Skeletal muscle satellite cell (primary cell): ENCODE measurements at regions not wholly inside any gene's neighbourhood (a gene's known extent, or its start where the extent isn't known, plus 50 kb on each side); places are given as distances from the start of the nearest gene placed in this dataset.

Experiments used
- H3K27me3 ChIP-seq: 2 replicates; pipeline ENCODE4 v1.7.0; 2013; ENCODE audit warnings: low read length; ENCODE audit not compliant: control insufficient read depth, insufficient read depth
- H3K36me3 ChIP-seq: 2 replicates; pipeline ENCODE4 v1.7.0; 2013; ENCODE audit warnings: mild to moderate bottlenecking, control low read depth, low read length; ENCODE audit not compliant: insufficient read depth
- H3K4me1 ChIP-seq: 2 replicates; pipeline ENCODE4 v1.7.0; 2013; ENCODE audit warnings: low read length; ENCODE audit not compliant: control insufficient read depth, insufficient read depth
- H3K4me2 ChIP-seq: 2 replicates; pipeline ENCODE4 v1.7.0; 2013; ENCODE audit warnings: mild to moderate bottlenecking, low read length
- H3K4me3 ChIP-seq: 2 replicates; pipeline ENCODE4 v1.7.0; 2013; ENCODE audit warnings: low read length
- H3K9ac ChIP-seq: 2 replicates; pipeline ENCODE4 v1.7.0; 2013; ENCODE audit warnings: mild to moderate bottlenecking, low read depth, low read length, moderate library complexity
- H3K9me3 ChIP-seq: replicated peaks from 2 replicates; pipeline ENCODE4 v1.7.0; 2013; ENCODE audit warnings: mild to moderate bottlenecking, control low read depth, low read length

GRCh38 chr7:7080802-7081201 lies 101.5 kb upstream of the C1GALT1 start:
- Histone ChIP-seq H3K9me3 (no peaks in the 10 kb centered on the region), H3K4me1 (no peaks in the 10 kb centered on the region), H3K36me3 (no peaks in the 10 kb centered on the region), H3K4me2 (no peak overlapping the region), H3K27me3 (peaks cover 7% of the 10 kb centered on the region), H3K4me3 (no peak overlapping the region), H3K9ac (no peak overlapping the region)

- H3K9me3 ChIP-seq = no peaks in the 10 kb centered on the region
- no peaks in the 10 kb centered on the region for H3K36me3 ChIP-seq
- no peak overlapping the region for H3K4me2 ChIP-seq
- no peak overlapping the region for H3K9ac ChIP-seq
- H3K4me3 ChIP-seq = no peak overlapping the region
- H3K4me1 ChIP-seq = no peaks in the 10 kb centered on the region
- H3K27me3 ChIP-seq = no peaks in the 10 kb centered on the region
Observed at GRCh38 chr7:7090460-7090859, 91.9 kb upstream of the C1GALT1 start.

GRCh38 chr7:7098280-7098818 lies 84.0 kb upstream of the C1GALT1 start:
- H3K4me3 ChIP-seq = no peak overlapping the region
- H3K9ac ChIP-seq = no peak overlapping the region
- H3K4me1 ChIP-seq = peaks cover 17% of the 10 kb centered on the region
- no peaks in the 10 kb centered on the region for H3K9me3 ChIP-seq
- no peak overlapping the region for H3K4me2 ChIP-seq
- no peaks in the 10 kb centered on the region for H3K27me3 ChIP-seq
- H3K36me3 ChIP-seq = no peaks in the 10 kb centered on the region

GRCh38 chr7:7099584-7100014 lies 82.7 kb upstream of the C1GALT1 start:
- Histone ChIP-seq H3K9ac (no peak overlapping the region), H3K4me1 (peaks cover 23% of the 10 kb centered on the region), H3K9me3 (no peaks in the 10 kb centered on the region), H3K4me3 (no peak overlapping the region), H3K4me2 (peak overlapping the region; percentile 55), H3K27me3 (no peaks in the 10 kb centered on the region), H3K36me3 (no peaks in the 10 kb centered on the region)

- peaks cover 23% of the 10 kb centered on the region for H3K4me1 ChIP-seq
- no peaks in the 10 kb centered on the region for H3K36me3 ChIP-seq
- H3K4me2 ChIP-seq = no peak overlapping the region
- H3K4me3 ChIP-seq = no peak overlapping the region
- no peaks in the 10 kb centered on the region for H3K27me3 ChIP-seq
- no peaks in the 10 kb centered on the region for H3K9me3 ChIP-seq
- no peak overlapping the region for H3K9ac ChIP-seq
Observed at GRCh38 chr7:7100432-7100849, 81.9 kb upstream of the C1GALT1 start.

- H3K4me1 ChIP-seq = peaks cover 23% of the 10 kb centered on the region
- peak overlapping the region; percentile 71 for H3K4me2 ChIP-seq
- no peaks in the 10 kb centered on the region for H3K27me3 ChIP-seq
- no peaks in the 10 kb centered on the region for H3K9me3 ChIP-seq
- peak overlapping the region; percentile 36 for H3K4me3 ChIP-seq
- no peaks in the 10 kb centered on the region for H3K36me3 ChIP-seq
- H3K9ac ChIP-seq = peak overlapping the region; percentile 70
Observed at GRCh38 chr7:7102906-7103305, 79.4 kb upstream of the C1GALT1 start.

- peaks cover 23% of the 10 kb centered on the region for H3K4me1 ChIP-seq
- H3K27me3 ChIP-seq = no peaks in the 10 kb centered on the region
- no peaks in the 10 kb centered on the region for H3K36me3 ChIP-seq
- peak overlapping the region; percentile 70 for H3K9ac ChIP-seq
- H3K4me2 ChIP-seq = peak overlapping the region; percentile 71
- H3K9me3 ChIP-seq = no peaks in the 10 kb centered on the region
- peak overlapping the region; percentile 36 for H3K4me3 ChIP-seq
Observed at GRCh38 chr7:7103343-7104313, 78.7 kb upstream of the C1GALT1 start.

GRCh38 chr7:7104314-7104698 lies 78.0 kb upstream of the C1GALT1 start:
- no peak overlapping the region for H3K4me3 ChIP-seq
- H3K4me1 ChIP-seq = peaks cover 20% of the 10 kb centered on the region

GRCh38 chr7:7104971-7105370 lies 77.4 kb upstream of the C1GALT1 start:
- H3K4me1 ChIP-seq = peaks cover 14% of the 10 kb centered on the region
- no peak overlapping the region for H3K4me3 ChIP-seq
- H3K9ac ChIP-seq = no peak overlapping the region
- no peaks in the 10 kb centered on the region for H3K36me3 ChIP-seq
- no peak overlapping the region for H3K4me2 ChIP-seq
- H3K9me3 ChIP-seq = no peaks in the 10 kb centered on the region
- no peaks in the 10 kb centered on the region for H3K27me3 ChIP-seq

More at GRCh38 chr7:7104314-7104698, 78.0 kb upstream of the C1GALT1 start:
- no peaks in the 10 kb centered on the region for H3K27me3 ChIP-seq
- no peak overlapping the region for H3K4me2 ChIP-seq
- no peaks in the 10 kb centered on the region for H3K9me3 ChIP-seq
- no peak overlapping the region for H3K9ac ChIP-seq
- H3K36me3 ChIP-seq = no peaks in the 10 kb centered on the region

- H3K9me3 ChIP-seq = no peaks in the 10 kb centered on the region
- no peak overlapping the region for H3K4me2 ChIP-seq
- H3K27me3 ChIP-seq = no peaks in the 10 kb centered on the region
- no peak overlapping the region for H3K4me3 ChIP-seq
- H3K9ac ChIP-seq = no peak overlapping the region
- H3K4me1 ChIP-seq = peaks cover 10% of the 10 kb centered on the region
- H3K36me3 ChIP-seq = no peaks in the 10 kb centered on the region
Observed at GRCh38 chr7:7105800-7106582, 76.4 kb upstream of the C1GALT1 start.

GRCh38 chr7:7108931-7109330 lies 73.4 kb upstream of the C1GALT1 start:
- Histone ChIP-seq H3K4me2 (no peak overlapping the region), H3K4me1 (peaks cover 5% of the 10 kb centered on the region), H3K36me3 (no peaks in the 10 kb centered on the region), H3K4me3 (no peak overlapping the region), H3K9me3 (no peaks in the 10 kb centered on the region), H3K9ac (no peak overlapping the region), H3K27me3 (no peaks in the 10 kb centered on the region)
